ENCODE measurements at regions not wholly inside any gene's neighbourhood (a gene's known extent, or its start where the extent isn't known, plus 50 kb on each side); places are given as distances from the start of the nearest gene placed in this dataset.
A peak's percentile ranks its signal among the peaks of the same experiment; 100 is the strongest.

GRCh38 chr6:6858533-6858982, 249.2 kb upstream of the RREB1 start (continued):
- TF ChIP-seq GMEB1 (CRISPR knock-in tag; IDR thresholded peaks at IDR 0.05) (0 out of 2 replicates have a peak, but pooled peaks have one; percentile 5), COPS2 (conservative IDR thresholded peaks at IDR 0.05) (no peak), SPI1 (IDR thresholded peaks at IDR 0.05; ENCODE audit: borderline replicate concordance, low read depth, low read length) (peak; percentile 99), ZNF584 (CRISPR knock-in tag; IDR thresholded peaks at IDR 0.05; ENCODE audit: low read depth) (no peak), SRSF3 (IDR thresholded peaks at IDR 0.05; ENCODE audit: insufficient read depth, low read length) (no peak), EP300 (IDR thresholded peaks at IDR 0.05; ENCODE audit: low read length) (peak; percentile 39; the same call in 1 of the 2 replicates), ZNF146 (CRISPR knock-in tag; IDR thresholded peaks at IDR 0.05; ENCODE audit: unreplicated experiment) (no peak), SMARCE1 (IDR thresholded peaks at IDR 0.05) (peak; percentile 73), HMG20B (CRISPR knock-in tag; IDR thresholded peaks at IDR 0.05) (no peak), ZNF318 (IDR thresholded peaks at IDR 0.05; ENCODE audit: borderline replicate concordance in 1 of 2, low read depth in 1 of 2) (peak in 1 of 2 experiments; percentile 40; a peak in 1 of 4 replicates), NFE2L1 (tag; IDR thresholded peaks at IDR 0.05; ENCODE audit: borderline replicate concordance, low read depth) (peak; percentile 55; the same call in 1 of the 2 replicates), TEAD1 (CRISPR knock-in tag; IDR thresholded peaks at IDR 0.05) (0 out of 4 replicates have a peak, but pooled peaks of 1 of the 2 experiments have one; percentile 21)
- TF ChIP-seq, protein P1, sequence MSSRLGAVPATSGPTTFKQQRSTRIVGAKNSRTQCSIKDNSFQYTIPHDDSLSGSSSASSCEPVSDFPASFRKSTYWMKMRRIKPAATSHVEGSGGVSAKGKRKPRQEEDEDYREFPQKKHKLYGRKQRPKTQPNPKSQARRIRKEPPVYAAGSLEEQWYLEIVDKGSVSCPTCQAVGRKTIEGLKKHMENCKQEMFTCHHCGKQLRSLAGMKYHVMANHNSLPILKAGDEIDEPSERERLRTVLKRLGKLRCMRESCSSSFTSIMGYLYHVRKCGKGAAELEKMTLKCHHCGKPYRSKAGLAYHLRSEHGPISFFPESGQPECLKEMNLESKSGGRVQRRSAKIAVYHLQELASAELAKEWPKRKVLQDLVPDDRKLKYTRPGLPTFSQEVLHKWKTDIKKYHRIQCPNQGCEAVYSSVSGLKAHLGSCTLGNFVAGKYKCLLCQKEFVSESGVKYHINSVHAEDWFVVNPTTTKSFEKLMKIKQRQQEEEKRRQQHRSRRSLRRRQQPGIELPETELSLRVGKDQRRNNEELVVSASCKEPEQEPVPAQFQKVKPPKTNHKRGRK (tag; IDR thresholded peaks at IDR 0.05), result no peak

Measured in K562 (cell line).